K562 (cell line): ENCODE measurements at regions not wholly inside any gene's neighbourhood (a gene's known extent, or its start where the extent isn't known, plus 50 kb on each side); places are given as distances from the start of the nearest gene placed in this dataset.

Experiments used
- ATF7 ChIP-seq: fragments of 450-650 bp; IDR thresholded peaks from 2 replicates; pipeline ENCODE4 v1.7.1; 2014; ENCODE audit warnings: mild to moderate bottlenecking, moderate library complexity
- FOSL1 ChIP-seq: fragments of 200-800 bp; sonication (Bioruptor generic); conservative IDR thresholded peaks from 2 replicates; pipeline ENCODE4 v1.6.1; 2016; ENCODE audit warnings: missing genetic modification characterization, missing compliant biosample characterization
- HDGF ChIP-seq: fragments of 450-650 bp; IDR thresholded peaks from 2 replicates; pipeline ENCODE4 v1.6.1; 2016
- MXI1 ChIP-seq: IDR thresholded peaks from 2 replicates; pipeline ENCODE4 v1.6.1; 2011; ENCODE audit warnings: low read depth, mild to moderate bottlenecking, improper control_type of control experiment, low read length
- POLR2A ChIP-seq: fragments of 450-650 bp; conservative IDR thresholded peaks from 2 replicates; pipeline ENCODE4 v1.6.1; 2016
- YY1 ChIP-seq, 3 experiments: IDR thresholded peaks; 2 replicates each; pipeline ENCODE4 v1.6.1; 2011; ENCODE audit warnings: low read length in 2 of 3, mild to moderate bottlenecking in 2 of 3, moderate library complexity in 2 of 3, borderline replicate concordance in 1 of 3, control low read depth in 1 of 3, low read depth in 1 of 3; ENCODE audit not compliant: insufficient read depth in 3 of 3, insufficient replicate concordance in 2 of 3, control insufficient read depth in 1 of 3, insufficient read length in 1 of 3; ENCODE audit errors: extremely low read depth in 1 of 3
- ZBTB1 ChIP-seq: sonication (generic); formaldehyde crosslinking; IDR thresholded peaks from 2 replicates; pipeline ENCODE4 v1.8.1; 2023; ENCODE audit warnings: missing genetic modification reagents, low read depth, mild to moderate bottlenecking, borderline replicate concordance
- ZFP36 ChIP-seq: fragments of 150-350 bp; IDR thresholded peaks from 2 replicates; pipeline ENCODE4 v1.6.1; 2018; ENCODE audit warnings: low read length, low read depth; ENCODE audit not compliant: partially characterized antibody
- ZNF384 ChIP-seq: IDR thresholded peaks from 2 replicates; pipeline ENCODE4 v1.6.1; 2012; ENCODE audit warnings: low read depth, low read length, improper control_type of control experiment
- TF ChIP-seq, protein P1 (sequence below), 3 experiments: IDR thresholded peaks in 2 of 3; conservative IDR thresholded peaks in 1 of 3; 2 replicates each; pipeline ENCODE4 v1.5.1; 2011 to 2012; ENCODE audit warnings: low read length in 3 of 3, mild to moderate bottlenecking in 3 of 3, control low read depth in 2 of 3, improper control_type of control experiment in 1 of 3, inconsistent platforms in 1 of 3, low read depth in 1 of 3, mixed read lengths in 1 of 3, moderate library complexity in 1 of 3; ENCODE audit not compliant: insufficient read depth in 2 of 3
- TF ChIP-seq, protein P2 (sequence below): sonication (generic); formaldehyde crosslinking; IDR thresholded peaks from 2 replicates; pipeline ENCODE4 v1.8.0; 2022; ENCODE audit warnings: missing genetic modification reagents, mild to moderate bottlenecking, borderline replicate concordance
- TF ChIP-seq, protein P3 (sequence below): sonication (generic); formaldehyde crosslinking; IDR thresholded peaks from 2 replicates; pipeline ENCODE4 v1.8.0; 2022; ENCODE audit warnings: mild to moderate bottlenecking, low read depth, missing genetic modification reagents
- TF ChIP-seq, protein P4 (sequence below): fragments of 250-450 bp; sonication (Bioruptor Pico); IDR thresholded peaks from 2 replicates; pipeline ENCODE4 v1.4.0; 2020; ENCODE audit warnings: mild to moderate bottlenecking, moderate library complexity, borderline replicate concordance
- TF ChIP-seq, protein P5 (sequence below): fragments of 450-650 bp; IDR thresholded peaks from 2 replicates; pipeline ENCODE4 v1.6.1; 2018; ENCODE audit not compliant: partially characterized antibody

DNA sequence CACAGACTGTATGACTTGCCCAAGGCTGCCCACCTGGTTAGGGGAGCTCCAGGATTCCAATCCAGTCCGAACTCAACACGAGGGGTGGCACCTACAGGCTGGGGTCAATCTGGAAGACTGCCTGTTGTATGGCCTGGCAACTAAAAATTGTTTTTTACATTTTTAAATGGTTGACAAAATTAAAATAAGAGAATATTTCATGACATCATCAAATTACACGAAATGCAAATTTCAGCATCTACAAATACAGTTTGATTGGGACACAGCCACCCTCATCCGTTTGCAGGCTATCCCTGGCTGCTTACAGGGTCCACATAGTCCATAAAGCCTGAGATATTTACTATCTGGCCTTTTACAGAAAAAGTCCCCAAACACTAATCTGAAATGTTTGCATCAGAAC is 235.9 kb upstream of the GMDS start:
- no peak for TF ChIP-seq HDGF
- TF ChIP-seq, protein P1, sequence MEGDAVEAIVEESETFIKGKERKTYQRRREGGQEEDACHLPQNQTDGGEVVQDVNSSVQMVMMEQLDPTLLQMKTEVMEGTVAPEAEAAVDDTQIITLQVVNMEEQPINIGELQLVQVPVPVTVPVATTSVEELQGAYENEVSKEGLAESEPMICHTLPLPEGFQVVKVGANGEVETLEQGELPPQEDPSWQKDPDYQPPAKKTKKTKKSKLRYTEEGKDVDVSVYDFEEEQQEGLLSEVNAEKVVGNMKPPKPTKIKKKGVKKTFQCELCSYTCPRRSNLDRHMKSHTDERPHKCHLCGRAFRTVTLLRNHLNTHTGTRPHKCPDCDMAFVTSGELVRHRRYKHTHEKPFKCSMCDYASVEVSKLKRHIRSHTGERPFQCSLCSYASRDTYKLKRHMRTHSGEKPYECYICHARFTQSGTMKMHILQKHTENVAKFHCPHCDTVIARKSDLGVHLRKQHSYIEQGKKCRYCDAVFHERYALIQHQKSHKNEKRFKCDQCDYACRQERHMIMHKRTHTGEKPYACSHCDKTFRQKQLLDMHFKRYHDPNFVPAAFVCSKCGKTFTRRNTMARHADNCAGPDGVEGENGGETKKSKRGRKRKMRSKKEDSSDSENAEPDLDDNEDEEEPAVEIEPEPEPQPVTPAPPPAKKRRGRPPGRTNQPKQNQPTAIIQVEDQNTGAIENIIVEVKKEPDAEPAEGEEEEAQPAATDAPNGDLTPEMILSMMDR (IDR thresholded peaks at IDR 0.05 in 2 of 3, conservative IDR thresholded peaks at IDR 0.05 in 1 of 3; ENCODE audit: insufficient read depth in 2 of 3, low read depth in 1 of 3, low read length in 3 of 3), result no peak
- TF ChIP-seq ZBTB1 (CRISPR knock-in tag), result no peak
- TF ChIP-seq, protein P2, sequence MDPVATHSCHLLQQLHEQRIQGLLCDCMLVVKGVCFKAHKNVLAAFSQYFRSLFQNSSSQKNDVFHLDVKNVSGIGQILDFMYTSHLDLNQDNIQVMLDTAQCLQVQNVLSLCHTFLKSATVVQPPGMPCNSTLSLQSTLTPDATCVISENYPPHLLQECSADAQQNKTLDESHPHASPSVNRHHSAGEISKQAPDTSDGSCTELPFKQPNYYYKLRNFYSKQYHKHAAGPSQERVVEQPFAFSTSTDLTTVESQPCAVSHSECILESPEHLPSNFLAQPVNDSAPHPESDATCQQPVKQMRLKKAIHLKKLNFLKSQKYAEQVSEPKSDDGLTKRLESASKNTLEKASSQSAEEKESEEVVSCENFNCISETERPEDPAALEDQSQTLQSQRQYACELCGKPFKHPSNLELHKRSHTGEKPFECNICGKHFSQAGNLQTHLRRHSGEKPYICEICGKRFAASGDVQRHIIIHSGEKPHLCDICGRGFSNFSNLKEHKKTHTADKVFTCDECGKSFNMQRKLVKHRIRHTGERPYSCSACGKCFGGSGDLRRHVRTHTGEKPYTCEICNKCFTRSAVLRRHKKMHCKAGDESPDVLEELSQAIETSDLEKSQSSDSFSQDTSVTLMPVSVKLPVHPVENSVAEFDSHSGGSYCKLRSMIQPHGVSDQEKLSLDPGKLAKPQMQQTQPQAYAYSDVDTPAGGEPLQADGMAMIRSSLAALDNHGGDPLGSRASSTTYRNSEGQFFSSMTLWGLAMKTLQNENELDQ, result no peak
- no peak for TF ChIP-seq MXI1
- TF ChIP-seq, protein P3, sequence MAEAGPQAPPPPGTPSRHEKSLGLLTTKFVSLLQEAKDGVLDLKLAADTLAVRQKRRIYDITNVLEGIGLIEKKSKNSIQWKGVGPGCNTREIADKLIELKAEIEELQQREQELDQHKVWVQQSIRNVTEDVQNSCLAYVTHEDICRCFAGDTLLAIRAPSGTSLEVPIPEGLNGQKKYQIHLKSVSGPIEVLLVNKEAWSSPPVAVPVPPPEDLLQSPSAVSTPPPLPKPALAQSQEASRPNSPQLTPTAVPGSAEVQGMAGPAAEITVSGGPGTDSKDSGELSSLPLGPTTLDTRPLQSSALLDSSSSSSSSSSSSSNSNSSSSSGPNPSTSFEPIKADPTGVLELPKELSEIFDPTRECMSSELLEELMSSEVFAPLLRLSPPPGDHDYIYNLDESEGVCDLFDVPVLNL (CRISPR knock-in tag), result no peak
- no peak for TF ChIP-seq FOSL1
- no peak for TF ChIP-seq ZNF384
- no peak for TF ChIP-seq ZFP36
- no peak for TF ChIP-seq POLR2A
- no peak for TF ChIP-seq YY1 (IDR thresholded peaks at IDR 0.05; ENCODE audit: borderline replicate concordance in 1 of 3, control insufficient read depth in 1 of 3, extremely low read depth in 1 of 3, insufficient read depth in 3 of 3, insufficient read length in 1 of 3, insufficient replicate concordance in 2 of 3, low read depth in 1 of 3, low read length in 2 of 3)
- no peak for TF ChIP-seq ATF7
- TF ChIP-seq, protein P4, sequence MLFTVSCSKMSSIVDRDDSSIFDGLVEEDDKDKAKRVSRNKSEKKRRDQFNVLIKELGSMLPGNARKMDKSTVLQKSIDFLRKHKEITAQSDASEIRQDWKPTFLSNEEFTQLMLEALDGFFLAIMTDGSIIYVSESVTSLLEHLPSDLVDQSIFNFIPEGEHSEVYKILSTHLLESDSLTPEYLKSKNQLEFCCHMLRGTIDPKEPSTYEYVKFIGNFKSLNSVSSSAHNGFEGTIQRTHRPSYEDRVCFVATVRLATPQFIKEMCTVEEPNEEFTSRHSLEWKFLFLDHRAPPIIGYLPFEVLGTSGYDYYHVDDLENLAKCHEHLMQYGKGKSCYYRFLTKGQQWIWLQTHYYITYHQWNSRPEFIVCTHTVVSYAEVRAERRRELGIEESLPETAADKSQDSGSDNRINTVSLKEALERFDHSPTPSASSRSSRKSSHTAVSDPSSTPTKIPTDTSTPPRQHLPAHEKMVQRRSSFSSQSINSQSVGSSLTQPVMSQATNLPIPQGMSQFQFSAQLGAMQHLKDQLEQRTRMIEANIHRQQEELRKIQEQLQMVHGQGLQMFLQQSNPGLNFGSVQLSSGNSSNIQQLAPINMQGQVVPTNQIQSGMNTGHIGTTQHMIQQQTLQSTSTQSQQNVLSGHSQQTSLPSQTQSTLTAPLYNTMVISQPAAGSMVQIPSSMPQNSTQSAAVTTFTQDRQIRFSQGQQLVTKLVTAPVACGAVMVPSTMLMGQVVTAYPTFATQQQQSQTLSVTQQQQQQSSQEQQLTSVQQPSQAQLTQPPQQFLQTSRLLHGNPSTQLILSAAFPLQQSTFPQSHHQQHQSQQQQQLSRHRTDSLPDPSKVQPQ (CRISPR knock-in tag), result no peak
- TF ChIP-seq, protein P5, sequence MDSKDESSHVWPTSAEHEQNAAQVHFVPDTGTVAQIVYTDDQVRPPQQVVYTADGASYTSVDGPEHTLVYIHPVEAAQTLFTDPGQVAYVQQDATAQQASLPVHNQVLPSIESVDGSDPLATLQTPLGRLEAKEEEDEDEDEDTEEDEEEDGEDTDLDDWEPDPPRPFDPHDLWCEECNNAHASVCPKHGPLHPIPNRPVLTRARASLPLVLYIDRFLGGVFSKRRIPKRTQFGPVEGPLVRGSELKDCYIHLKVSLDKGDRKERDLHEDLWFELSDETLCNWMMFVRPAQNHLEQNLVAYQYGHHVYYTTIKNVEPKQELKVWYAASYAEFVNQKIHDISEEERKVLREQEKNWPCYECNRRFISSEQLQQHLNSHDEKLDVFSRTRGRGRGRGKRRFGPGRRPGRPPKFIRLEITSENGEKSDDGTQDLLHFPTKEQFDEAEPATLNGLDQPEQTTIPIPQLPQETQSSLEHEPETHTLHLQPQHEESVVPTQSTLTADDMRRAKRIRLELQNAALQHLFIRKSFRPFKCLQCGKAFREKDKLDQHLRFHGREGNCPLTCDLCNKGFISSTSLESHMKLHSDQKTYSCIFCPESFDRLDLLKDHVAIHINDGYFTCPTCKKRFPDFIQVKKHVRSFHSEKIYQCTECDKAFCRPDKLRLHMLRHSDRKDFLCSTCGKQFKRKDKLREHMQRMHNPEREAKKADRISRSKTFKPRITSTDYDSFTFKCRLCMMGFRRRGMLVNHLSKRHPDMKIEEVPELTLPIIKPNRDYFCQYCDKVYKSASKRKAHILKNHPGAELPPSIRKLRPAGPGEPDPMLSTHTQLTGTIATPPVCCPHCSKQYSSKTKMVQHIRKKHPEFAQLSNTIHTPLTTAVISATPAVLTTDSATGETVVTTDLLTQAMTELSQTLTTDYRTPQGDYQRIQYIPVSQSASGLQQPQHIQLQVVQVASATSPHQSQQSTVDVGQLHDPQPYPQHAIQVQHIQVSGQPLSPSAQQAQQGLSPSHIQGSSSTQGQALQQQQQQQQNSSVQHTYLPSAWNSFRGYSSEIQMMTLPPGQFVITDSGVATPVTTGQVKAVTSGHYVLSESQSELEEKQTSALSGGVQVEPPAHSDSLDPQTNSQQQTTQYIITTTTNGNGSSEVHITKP, result no peak
